ENCODE measurements at regions not wholly inside any gene's neighbourhood (a gene's known extent, or its start where the extent isn't known, plus 50 kb on each side); places are given as distances from the start of the nearest gene placed in this dataset.
A peak's percentile ranks its signal among the peaks of the same experiment; 100 is the strongest.
"Not testable (repeated sequence)": the region's sequence is repeated elsewhere in the genome, so short reads cannot be mapped to it uniquely, and the experiment has no call there.

DNA sequence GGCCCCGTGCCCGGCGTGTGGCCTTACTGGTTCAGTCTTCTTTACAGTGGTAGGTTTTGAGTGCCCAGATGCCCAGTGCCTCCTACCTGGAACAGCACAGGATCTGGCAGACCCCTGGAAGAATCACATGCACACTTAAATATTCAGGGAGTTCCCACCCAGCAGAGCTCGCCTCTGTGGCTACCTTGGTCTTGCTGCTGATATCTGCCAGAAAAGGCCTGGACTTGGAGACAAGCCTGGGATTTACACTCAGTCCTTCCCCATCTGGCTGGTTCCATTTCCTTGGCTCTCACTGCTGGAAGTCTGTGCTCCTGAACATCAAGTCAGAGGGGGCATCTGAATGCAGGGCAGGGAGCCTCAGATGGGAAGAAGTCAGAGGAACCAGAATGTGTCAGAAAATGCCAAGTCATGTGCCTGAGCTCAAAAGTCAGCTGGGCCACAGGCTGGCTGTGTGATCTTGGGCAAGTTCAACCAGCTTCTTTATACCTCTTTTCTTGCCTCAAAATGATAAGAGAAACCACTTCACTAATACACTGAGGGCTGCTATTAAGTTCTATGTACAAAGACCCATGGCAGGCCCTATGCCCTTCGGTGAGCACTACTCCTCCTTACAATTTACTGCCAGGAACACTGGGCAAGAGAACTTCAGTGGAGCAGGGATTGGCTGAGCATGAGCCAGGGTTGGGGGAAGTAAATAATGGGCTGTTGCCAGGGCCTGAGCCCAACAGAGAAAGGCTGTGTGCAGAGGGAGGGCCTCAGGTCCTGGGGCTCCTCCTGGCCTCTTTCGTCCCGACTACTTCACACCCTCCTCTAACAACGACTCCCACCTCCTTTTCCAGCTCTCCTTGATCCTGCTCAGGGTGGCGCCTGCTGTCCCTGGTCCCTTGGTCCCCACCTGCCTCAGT is 135.9 kb downstream of the GPCPD1 start:
- Histone ChIP-seq H3K4me3 (ENCODE audit: low read depth, low read length) (no peak overlapping the region), H3K4me1 (ENCODE audit: control insufficient read depth, insufficient read depth, low read length) (peaks cover 5% of the 10 kb centered on the region), H3K9me3 (ENCODE audit: control insufficient read depth, insufficient read depth, low read length) (no peaks in the 10 kb centered on the region), H3K36me3 (ENCODE audit: control insufficient read depth, insufficient read depth, low read length) (peaks cover 2% of the 10 kb centered on the region), H3K27ac (ENCODE audit: low read depth, low read length) (no peak overlapping the region), H3K27me3 (ENCODE audit: control insufficient read depth, insufficient read depth, low read length) (no peaks in the 10 kb centered on the region)
- peak in 1 of 6 donors; percentile 24 for DNase-seq (ENCODE audit: low read depth in 4 of 6, low spot score in 6 of 6)
- WGBS (ENCODE audit: insufficient coverage): 71% methylated on average over 4 of the region's 9 CpGs

DNA sequence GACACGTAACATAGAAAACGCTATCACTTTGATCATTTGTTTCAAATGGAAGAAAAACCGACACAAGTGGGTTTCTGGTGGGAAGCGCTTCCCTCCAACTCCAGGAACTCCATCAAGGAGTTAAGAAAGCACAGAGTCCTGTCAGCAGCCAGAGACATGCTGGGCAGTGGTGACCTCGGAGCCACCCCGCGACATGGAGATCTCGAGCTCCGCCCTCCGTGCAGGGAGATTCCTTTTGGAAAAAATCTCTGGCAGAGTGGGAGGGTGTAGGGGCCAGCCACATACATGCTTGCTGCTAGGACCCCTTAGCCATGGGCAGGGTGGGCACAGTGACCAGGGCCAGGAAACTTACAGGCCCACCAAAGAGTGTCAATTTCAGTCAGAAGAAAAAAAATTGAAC is 138.9 kb downstream of the GPCPD1 start:
- not testable (repeated sequence) for DNase-seq (ENCODE audit: low read depth in 4 of 6, low spot score in 6 of 6); H3K36me3 ChIP-seq (ENCODE audit: control insufficient read depth, insufficient read depth, low read length); H3K27ac ChIP-seq (ENCODE audit: low read depth, low read length); H3K27me3 ChIP-seq (ENCODE audit: control insufficient read depth, insufficient read depth, low read length); H3K9me3 ChIP-seq (ENCODE audit: control insufficient read depth, insufficient read depth, low read length); H3K4me1 ChIP-seq (ENCODE audit: control insufficient read depth, insufficient read depth, low read length); H3K4me3 ChIP-seq (ENCODE audit: low read depth, low read length)
- WGBS (ENCODE audit: insufficient coverage): no CpG with 5 or more reads among the region's 10 CpGs

DNA sequence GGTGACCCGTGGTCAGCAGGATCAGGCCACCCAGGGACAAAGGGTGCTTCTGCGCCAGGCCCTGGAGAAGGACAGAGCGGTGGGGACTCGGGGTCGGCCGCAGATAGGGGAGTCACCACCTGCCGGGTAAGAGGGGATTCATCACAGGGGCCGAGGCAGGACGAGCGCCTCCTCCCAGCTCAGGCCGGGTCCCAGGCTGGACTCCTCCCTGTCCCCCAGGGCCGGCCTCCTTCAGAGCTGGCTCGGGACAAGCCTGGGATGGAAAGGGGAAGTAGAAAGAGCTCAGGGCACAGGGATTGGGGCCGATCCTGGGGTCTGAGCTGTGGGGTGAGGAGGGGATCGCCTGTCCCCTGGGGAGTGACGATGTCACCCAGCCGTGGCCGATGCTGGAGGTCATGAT is 139.4 kb downstream of the GPCPD1 start:
- no peak overlapping the region for H3K4me3 ChIP-seq (ENCODE audit: low read depth, low read length)
- H3K4me1 ChIP-seq (ENCODE audit: control insufficient read depth, insufficient read depth, low read length): peaks cover 5% of the 10 kb centered on the region
- H3K27ac ChIP-seq (ENCODE audit: low read depth, low read length): no peak overlapping the region
- DNase-seq (ENCODE audit: low read depth in 4 of 6, low spot score in 6 of 6): no peak
- H3K27me3 ChIP-seq (ENCODE audit: control insufficient read depth, insufficient read depth, low read length): no peaks in the 10 kb centered on the region
- peaks cover 2% of the 10 kb centered on the region for H3K36me3 ChIP-seq (ENCODE audit: control insufficient read depth, insufficient read depth, low read length)
- 85% methylated on average over 18 of the region's 18 CpGs for WGBS (ENCODE audit: insufficient coverage)
- no peaks in the 10 kb centered on the region for H3K9me3 ChIP-seq (ENCODE audit: control insufficient read depth, insufficient read depth, low read length)

DNA sequence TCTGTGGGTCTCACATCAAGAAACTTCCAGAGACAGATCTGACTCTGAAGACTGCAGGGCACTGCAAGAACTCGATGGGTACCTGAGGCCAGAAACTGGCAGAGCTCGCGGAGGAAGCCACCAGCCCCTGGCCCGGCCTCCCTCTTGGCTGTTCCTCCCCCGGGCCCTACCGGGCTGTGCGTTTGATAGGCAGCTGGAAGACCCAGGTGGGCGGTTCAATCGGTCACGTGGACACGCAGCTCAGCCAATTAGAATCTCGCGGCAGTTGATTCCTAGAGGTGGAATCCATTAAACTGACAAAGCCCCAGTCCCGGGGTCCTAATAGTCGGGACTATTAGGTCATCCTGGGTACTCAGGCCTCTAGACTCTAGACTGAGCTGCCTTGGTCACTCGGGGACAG is 139.9 kb downstream of the GPCPD1 start:
- no peak for DNase-seq (ENCODE audit: low read depth in 4 of 6, low spot score in 6 of 6)
- no peak overlapping the region for H3K4me3 ChIP-seq (ENCODE audit: low read depth, low read length)
- no peaks in the 10 kb centered on the region for H3K27me3 ChIP-seq (ENCODE audit: control insufficient read depth, insufficient read depth, low read length)
- no peaks in the 10 kb centered on the region for H3K9me3 ChIP-seq (ENCODE audit: control insufficient read depth, insufficient read depth, low read length)
- peaks cover 2% of the 10 kb centered on the region for H3K36me3 ChIP-seq (ENCODE audit: control insufficient read depth, insufficient read depth, low read length)
- H3K4me1 ChIP-seq (ENCODE audit: control insufficient read depth, insufficient read depth, low read length): peaks cover 5% of the 10 kb centered on the region
- no peak overlapping the region for H3K27ac ChIP-seq (ENCODE audit: low read depth, low read length)
- 94% methylated on average over 16 of the region's 16 CpGs for WGBS (ENCODE audit: insufficient coverage)

DNA sequence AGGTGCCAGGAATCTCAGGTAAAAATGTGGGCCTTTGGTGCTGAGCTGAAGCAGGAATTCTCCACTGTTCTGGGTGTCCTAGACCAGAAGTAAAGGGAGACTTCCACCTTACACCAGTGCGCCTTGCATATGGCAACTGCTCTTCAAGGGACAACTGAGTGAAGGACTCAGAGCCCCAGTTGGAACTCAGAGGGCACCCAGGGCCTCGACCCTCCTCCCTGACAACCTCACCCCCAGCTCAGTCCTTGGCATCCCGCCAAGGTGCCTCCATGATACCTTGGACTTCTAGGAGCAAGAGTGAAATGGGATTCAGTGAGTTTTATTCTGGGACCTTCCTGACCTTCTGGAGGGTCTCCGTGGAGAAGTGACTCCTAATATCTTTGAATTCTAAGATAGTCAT is 140.3 kb downstream of the GPCPD1 start:
- DNase-seq (ENCODE audit: low read depth in 4 of 6, low spot score in 6 of 6): no peak
- peaks cover 2% of the 10 kb centered on the region for H3K36me3 ChIP-seq (ENCODE audit: control insufficient read depth, insufficient read depth, low read length)
- no peaks in the 10 kb centered on the region for H3K27me3 ChIP-seq (ENCODE audit: control insufficient read depth, insufficient read depth, low read length)
- H3K4me1 ChIP-seq (ENCODE audit: control insufficient read depth, insufficient read depth, low read length): peaks cover 4% of the 10 kb centered on the region
- H3K9me3 ChIP-seq (ENCODE audit: control insufficient read depth, insufficient read depth, low read length): no peaks in the 10 kb centered on the region
- 100% methylated on average over 1 of the region's 4 CpGs for WGBS (ENCODE audit: insufficient coverage)
- no peak overlapping the region for H3K4me3 ChIP-seq (ENCODE audit: low read depth, low read length)
- H3K27ac ChIP-seq (ENCODE audit: low read depth, low read length): no peak overlapping the region

DNA sequence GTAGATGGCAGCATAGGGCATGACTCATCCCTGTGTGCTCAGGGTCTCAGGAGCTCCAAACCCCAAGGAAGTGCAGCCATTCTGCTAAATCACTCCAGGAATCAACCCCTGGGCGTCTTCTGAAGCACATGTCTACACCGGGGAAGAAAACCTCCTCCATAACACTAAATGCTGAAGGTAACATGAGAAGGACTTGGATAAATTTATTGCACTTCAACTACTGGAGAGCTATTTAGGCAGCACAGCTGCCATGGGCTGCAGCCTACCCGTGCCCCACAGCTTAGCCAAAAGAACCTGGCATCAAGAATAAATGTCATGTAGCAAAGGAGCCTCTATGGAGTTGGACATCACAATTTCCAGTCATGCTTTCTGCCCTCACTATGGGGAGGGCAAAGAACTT is 141.7 kb downstream of the GPCPD1 start:
- DNase-seq (ENCODE audit: low read depth in 4 of 6, low spot score in 6 of 6): no peak
- no CpG with 5 or more reads among the region's 3 CpGs for WGBS (ENCODE audit: insufficient coverage)
- no peak overlapping the region for H3K27ac ChIP-seq (ENCODE audit: low read depth, low read length)

DNA sequence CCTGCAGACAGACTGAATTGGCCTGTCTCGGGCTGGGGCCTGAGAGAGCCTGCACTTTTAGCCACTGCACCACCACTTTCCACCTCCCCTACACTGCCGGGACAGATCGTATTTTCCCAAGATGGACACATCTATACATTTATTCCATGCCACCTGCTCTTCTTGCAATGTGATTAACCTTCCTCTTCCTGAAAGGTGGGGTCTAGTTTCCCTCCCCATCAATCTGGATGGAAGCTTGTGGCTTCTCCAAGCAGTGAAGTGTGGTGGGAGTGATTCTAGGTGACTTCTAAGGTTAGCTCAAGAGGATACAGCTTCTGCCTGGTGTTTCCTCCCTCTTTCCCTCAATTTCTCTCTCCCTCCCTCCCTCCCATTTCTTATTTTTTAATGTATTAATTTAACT is 143.7 kb downstream of the GPCPD1 start:
- Histone ChIP-seq H3K27ac (ENCODE audit: low read depth, low read length) (no peak overlapping the region), H3K27me3 (ENCODE audit: control insufficient read depth, insufficient read depth, low read length) (no peaks in the 10 kb centered on the region), H3K4me1 (ENCODE audit: control insufficient read depth, insufficient read depth, low read length) (no peaks in the 10 kb centered on the region), H3K9me3 (ENCODE audit: control insufficient read depth, insufficient read depth, low read length) (no peaks in the 10 kb centered on the region), H3K36me3 (ENCODE audit: control insufficient read depth, insufficient read depth, low read length) (no peaks in the 10 kb centered on the region), H3K4me3 (ENCODE audit: low read depth, low read length) (no peak overlapping the region)
- 82% methylated on average over 1 of the region's 3 CpGs for WGBS (ENCODE audit: insufficient coverage)
- DNase-seq (ENCODE audit: low read depth in 4 of 6, low spot score in 6 of 6): no peak

More for the DNA sequence above, 141.7 kb downstream of the GPCPD1 start:
- H3K9me3 ChIP-seq (ENCODE audit: control insufficient read depth, insufficient read depth, low read length): no peaks in the 10 kb centered on the region
- H3K4me1 ChIP-seq (ENCODE audit: control insufficient read depth, insufficient read depth, low read length): no peaks in the 10 kb centered on the region
- no peaks in the 10 kb centered on the region for H3K36me3 ChIP-seq (ENCODE audit: control insufficient read depth, insufficient read depth, low read length)
- H3K4me3 ChIP-seq (ENCODE audit: low read depth, low read length): no peak overlapping the region
- no peaks in the 10 kb centered on the region for H3K27me3 ChIP-seq (ENCODE audit: control insufficient read depth, insufficient read depth, low read length)

DNA sequence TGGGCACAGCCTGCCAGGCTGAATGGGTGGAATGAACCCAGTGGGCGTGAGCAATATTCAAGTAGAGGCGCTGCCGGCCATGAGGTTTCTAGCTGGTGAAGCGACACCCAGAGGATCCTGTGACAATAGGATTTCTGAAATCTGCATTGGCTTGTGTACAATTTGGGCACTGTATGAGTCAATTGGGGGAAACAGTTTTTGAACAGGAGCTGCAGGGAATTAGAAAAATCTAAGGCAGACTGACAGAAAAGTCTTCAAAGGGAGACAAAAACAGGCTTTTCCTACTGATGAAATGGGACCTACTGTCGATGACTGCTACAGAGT is 145.2 kb downstream of the GPCPD1 start:
- Histone ChIP-seq H3K9me3 (ENCODE audit: control insufficient read depth, insufficient read depth, low read length) (no peaks in the 10 kb centered on the region), H3K27me3 (ENCODE audit: control insufficient read depth, insufficient read depth, low read length) (no peaks in the 10 kb centered on the region), H3K4me1 (ENCODE audit: control insufficient read depth, insufficient read depth, low read length) (no peaks in the 10 kb centered on the region), H3K4me3 (ENCODE audit: low read depth, low read length) (no peak overlapping the region), H3K36me3 (ENCODE audit: control insufficient read depth, insufficient read depth, low read length) (no peaks in the 10 kb centered on the region), H3K27ac (ENCODE audit: low read depth, low read length) (no peak overlapping the region)
- no peak for DNase-seq (ENCODE audit: low read depth in 4 of 6, low spot score in 6 of 6)
- WGBS (ENCODE audit: insufficient coverage): 71% methylated on average over 5 of the region's 5 CpGs

DNA sequence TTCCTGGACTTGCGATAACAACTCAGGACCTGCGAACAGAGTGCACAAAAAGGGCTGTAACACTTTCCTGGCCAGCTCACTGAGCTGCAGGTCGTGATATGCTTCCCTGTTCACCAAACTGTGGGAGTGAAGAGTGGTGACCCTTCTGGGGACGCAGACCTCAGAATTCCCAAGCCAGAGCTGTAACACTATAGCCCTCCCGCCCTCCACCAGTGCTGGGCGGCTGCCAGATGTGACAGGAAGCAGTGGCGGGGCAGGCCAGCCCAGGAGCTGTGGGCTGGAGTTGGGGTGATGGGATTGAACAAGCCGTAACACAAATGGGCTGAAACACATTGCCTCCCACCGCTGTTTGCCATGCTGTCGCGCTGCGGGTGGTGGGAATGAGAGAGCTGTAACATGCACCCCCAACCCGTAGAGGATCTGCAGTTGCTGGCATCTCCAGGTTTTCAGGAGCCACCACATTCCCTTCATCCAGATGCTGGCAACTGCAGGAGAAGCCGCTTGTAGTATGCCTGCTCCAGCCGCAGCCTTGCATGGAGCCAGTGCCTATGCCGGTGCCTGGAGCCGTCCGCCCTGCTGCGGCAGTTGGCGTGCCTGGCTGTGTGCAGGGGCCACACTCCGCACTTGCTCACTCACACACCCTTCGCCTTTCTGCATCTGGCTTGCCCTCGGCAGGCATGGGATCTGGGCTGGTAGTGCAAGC is 145.8 kb downstream of the GPCPD1 start:
- H3K4me3 ChIP-seq (ENCODE audit: low read depth, low read length): no peak overlapping the region
- no peaks in the 10 kb centered on the region for H3K36me3 ChIP-seq (ENCODE audit: control insufficient read depth, insufficient read depth, low read length)
- WGBS (ENCODE audit: insufficient coverage): 83% methylated on average over 18 of the region's 23 CpGs
- no peaks in the 10 kb centered on the region for H3K27me3 ChIP-seq (ENCODE audit: control insufficient read depth, insufficient read depth, low read length)
- H3K9me3 ChIP-seq (ENCODE audit: control insufficient read depth, insufficient read depth, low read length): no peaks in the 10 kb centered on the region
- no peak for DNase-seq (ENCODE audit: low read depth in 4 of 6, low spot score in 6 of 6)
- H3K27ac ChIP-seq (ENCODE audit: low read depth, low read length): no peak overlapping the region
- no peaks in the 10 kb centered on the region for H3K4me1 ChIP-seq (ENCODE audit: control insufficient read depth, insufficient read depth, low read length)

Measured in spinal cord (tissue), 9 donors.